Hepatocyte (in vitro differentiated cells): ENCODE measurements at regions not wholly inside any gene's neighbourhood (a gene's known extent, or its start where the extent isn't known, plus 50 kb on each side); places are given as distances from the start of the nearest gene placed in this dataset.

ENCODE experiments used
- CTCF ChIP-seq: fragments of 200-600 bp; sonication (generic); IDR thresholded peaks from 2 replicates; pipeline ENCODE4 v1.5.1; 2016; ENCODE audit warnings: antibody characterized with exemption, mild to moderate bottlenecking; ENCODE audit not compliant: poor library complexity
- EZH2 ChIP-seq: fragments of 200-600 bp; sonication (generic); IDR thresholded peaks from 2 replicates; pipeline ENCODE4 v1.6.1; 2016; ENCODE audit warnings: antibody characterized with exemption, mild to moderate bottlenecking, borderline replicate concordance

GRCh38 chr7:85262891-85263290 lies 76.0 kb upstream of the SEMA3D start:
- no peak for TF ChIP-seq EZH2
- no peak for TF ChIP-seq CTCF
